ENCODE measurements at regions not wholly inside any gene's neighbourhood (a gene's known extent, or its start where the extent isn't known, plus 50 kb on each side); places are given as distances from the start of the nearest gene placed in this dataset.

GRCh38 chr20:47941869-47942268 is 156.6 kb upstream of the SULF2 start:
- BruUV-seq (replicated peaks): no TSS peak
- Mint-ChIP-seq H3K36me3 (ENCODE audit: insufficient read depth, unreplicated experiment) (peaks cover 4% of the 10 kb centered on the region), H3K27ac (ENCODE audit: low read depth, unreplicated experiment) (no peak overlapping the region), H3K9me3 (ENCODE audit: unreplicated experiment) (no peaks in the 10 kb centered on the region), H3K4me3 (ENCODE audit: unreplicated experiment) (no peak overlapping the region), H3K27me3 (ENCODE audit: insufficient read depth, unreplicated experiment) (no peaks in the 10 kb centered on the region), H3K4me1 (ENCODE audit: insufficient read depth, unreplicated experiment) (no peaks in the 10 kb centered on the region)
- ChIA-PET CTCF (interaction anchor here (1.0 kb wide), 1 partner anchor 245 kb away, joined by 5 read pairs; no protein-coding TSS in a partner anchor), POLR2A (interaction anchor here (0.5 to 1.2 kb wide), 2 partner anchors 13 to 14 kb away, joined by 3 to 4 read pairs; no protein-coding TSS in a partner anchor)
- TF ChIP-seq CTCF (IDR thresholded peaks at IDR 0.05; ENCODE audit: unreplicated experiment): no peak
- DNase-seq (ENCODE audit: unreplicated experiment): no peak
- intact Hi-C loops (cut with micrococcal nuclease): no loop called here

- Mint-ChIP-seq H3K4me1 (ENCODE audit: insufficient read depth, unreplicated experiment) (no peaks in the 10 kb centered on the region), H3K27me3 (ENCODE audit: insufficient read depth, unreplicated experiment) (no peaks in the 10 kb centered on the region), H3K36me3 (ENCODE audit: insufficient read depth, unreplicated experiment) (peaks cover 4% of the 10 kb centered on the region), H3K27ac (ENCODE audit: low read depth, unreplicated experiment) (no peak overlapping the region), H3K9me3 (ENCODE audit: unreplicated experiment) (no peaks in the 10 kb centered on the region), H3K4me3 (ENCODE audit: unreplicated experiment) (no peak overlapping the region)
- TF ChIP-seq CTCF (IDR thresholded peaks at IDR 0.05; ENCODE audit: unreplicated experiment): no peak
- no peak for DNase-seq (ENCODE audit: unreplicated experiment)
- CTCF ChIA-PET: interaction anchor here (0.6 to 0.9 kb wide), 2 partner anchors 276 to 1200 kb away, joined by 3 to 4 read pairs; no protein-coding TSS in a partner anchor
- BruUV-seq (replicated peaks): no TSS peak
- POLR2A ChIA-PET: interaction anchor here (0.7 to 1.2 kb wide), 3 partner anchors 10 to 82 kb away, joined by 3 to 4 read pairs (median 4); no protein-coding TSS in a partner anchor
- intact Hi-C loops (cut with micrococcal nuclease): no loop called here
Measured at GRCh38 chr20:47940101-47940813, 155.0 kb upstream of the SULF2 start.

- POLR2A ChIA-PET: interaction anchor here (0.6 to 1.3 kb wide), 3 partner anchors 9 to 19 kb away, joined by 3 to 9 read pairs (median 3); no protein-coding TSS in a partner anchor
- H3K9me3 Mint-ChIP-seq (ENCODE audit: unreplicated experiment): no peaks in the 10 kb centered on the region
- H3K27me3 Mint-ChIP-seq (ENCODE audit: insufficient read depth, unreplicated experiment): no peaks in the 10 kb centered on the region
- peaks cover 4% of the 10 kb centered on the region for H3K36me3 Mint-ChIP-seq (ENCODE audit: insufficient read depth, unreplicated experiment)
- no TSS peak for BruUV-seq (replicated peaks)
- no peak for DNase-seq (ENCODE audit: unreplicated experiment)
- CTCF ChIA-PET: interaction anchor here (0.6 kb wide), 1 partner anchor 356 kb away, joined by 3 read pairs; no protein-coding TSS in a partner anchor
- no peak overlapping the region for H3K4me3 Mint-ChIP-seq (ENCODE audit: unreplicated experiment)
- TF ChIP-seq CTCF (IDR thresholded peaks at IDR 0.05; ENCODE audit: unreplicated experiment): no peak
- H3K27ac Mint-ChIP-seq (ENCODE audit: low read depth, unreplicated experiment): no peak overlapping the region
- intact Hi-C loops (cut with micrococcal nuclease): no loop called here
- H3K4me1 Mint-ChIP-seq (ENCODE audit: insufficient read depth, unreplicated experiment): peaks cover 8% of the 10 kb centered on the region
Measured at GRCh38 chr20:47936612-47937011, 151.3 kb upstream of the SULF2 start.

GRCh38 chr20:47934761-47935160 is 149.5 kb upstream of the SULF2 start:
- intact Hi-C loops (cut with micrococcal nuclease): no loop called here
- peaks cover 12% of the 10 kb centered on the region for H3K4me1 Mint-ChIP-seq (ENCODE audit: insufficient read depth, unreplicated experiment)
- CTCF ChIA-PET: interaction anchor here (0.6 kb wide), 1 partner anchor 142 kb away, joined by 3 read pairs; no protein-coding TSS in a partner anchor

More at GRCh38 chr20:47934761-47935160, 149.5 kb upstream of the SULF2 start:
- DNase-seq (ENCODE audit: unreplicated experiment): no peak
- no peak overlapping the region for H3K4me3 Mint-ChIP-seq (ENCODE audit: unreplicated experiment)
- no peaks in the 10 kb centered on the region for H3K27me3 Mint-ChIP-seq (ENCODE audit: insufficient read depth, unreplicated experiment)
- no peaks in the 10 kb centered on the region for H3K36me3 Mint-ChIP-seq (ENCODE audit: insufficient read depth, unreplicated experiment)
- no peaks in the 10 kb centered on the region for H3K9me3 Mint-ChIP-seq (ENCODE audit: unreplicated experiment)
- H3K27ac Mint-ChIP-seq (ENCODE audit: low read depth, unreplicated experiment): no peak overlapping the region
- POLR2A ChIA-PET: no interaction called here
- BruUV-seq (replicated peaks): no TSS peak
- no peak for TF ChIP-seq CTCF (IDR thresholded peaks at IDR 0.05; ENCODE audit: unreplicated experiment)

Measured in MCF 10A (cell line).